GM21526 (cell line): ENCODE measurements at regions not wholly inside any gene's neighbourhood (a gene's known extent, or its start where the extent isn't known, plus 50 kb on each side); places are given as distances from the start of the nearest gene placed in this dataset.
"Not testable (repeated sequence)": the region's sequence is repeated elsewhere in the genome, so short reads cannot be mapped to it uniquely, and the experiment has no call there.

ENCODE experiments used
- ATAC-seq: cut with Tn5 transposase; IDR thresholded peaks from one replicate; pipeline ENCODE4 v1.9.1; 2021; ENCODE audit warnings: moderate library complexity; ENCODE audit not compliant: unreplicated experiment, low FRiP score

DNA sequence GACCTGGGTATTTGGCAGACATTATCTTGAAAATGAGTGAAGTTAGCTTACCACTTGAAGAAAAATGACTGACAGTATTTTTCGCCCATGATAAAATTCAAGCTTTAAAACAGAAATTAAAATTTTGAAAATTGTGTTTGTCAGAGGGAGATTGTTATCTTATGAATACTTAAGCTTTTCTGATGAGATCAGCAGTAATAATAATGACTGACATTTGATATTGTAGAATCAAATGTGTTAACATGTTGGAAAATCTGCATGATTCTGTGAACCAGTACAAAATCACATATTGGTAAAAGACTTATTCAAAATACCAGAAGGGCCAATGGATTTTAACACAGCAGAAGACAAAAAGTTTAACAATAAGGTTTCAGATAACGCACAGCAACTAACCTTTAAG lies 94.0 kb downstream of the MSX2 start:
- ATAC-seq, result no peak

GRCh38 chr5:174817610-174818009 lies 93.2 kb downstream of the MSX2 start:
- no peak for ATAC-seq

GRCh38 chr5:174816858-174817257 lies 92.5 kb downstream of the MSX2 start:
- no peak for ATAC-seq

GRCh38 chr5:174811438-174811837 lies 87.1 kb downstream of the MSX2 start:
- no peak for ATAC-seq

DNA sequence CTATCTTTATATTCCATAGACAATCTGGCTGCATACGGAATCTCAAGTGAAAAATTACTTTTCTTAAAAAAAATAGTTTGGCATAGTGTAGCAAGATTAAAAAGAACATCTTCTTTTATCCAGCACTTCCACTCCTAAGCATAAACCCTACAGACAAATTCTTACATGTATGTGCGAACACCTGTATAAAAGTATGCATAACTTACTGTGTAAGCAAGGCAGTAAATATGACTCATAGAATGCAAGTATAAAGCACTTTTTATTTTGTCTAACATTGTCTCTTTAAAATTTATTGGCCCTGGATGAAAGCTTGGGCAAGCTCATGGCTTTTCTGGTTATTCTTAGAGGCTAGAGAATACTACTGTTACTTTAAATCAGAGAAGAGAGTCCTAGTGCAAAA lies 86.4 kb downstream of the MSX2 start:
- ATAC-seq, result no peak

DNA sequence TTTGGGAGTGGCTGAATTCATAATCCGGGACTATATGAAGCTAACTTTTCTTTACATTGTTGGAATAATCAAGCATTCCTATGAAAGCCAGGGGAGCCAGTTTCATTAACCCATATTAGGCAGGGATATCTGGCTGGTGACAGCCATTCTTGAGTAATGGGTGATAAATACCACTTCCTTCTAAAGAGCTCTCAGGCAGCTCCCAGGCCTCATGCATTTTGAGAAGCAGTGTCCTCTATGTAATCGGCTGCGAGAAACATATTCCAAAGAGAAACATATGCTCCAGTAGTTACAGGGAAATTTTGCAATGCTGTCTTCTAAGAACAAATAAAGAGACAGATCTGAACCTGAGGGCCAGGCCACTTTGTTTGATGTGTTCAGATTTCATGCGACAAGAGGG lies 83.1 kb downstream of the MSX2 start:
- ATAC-seq, result no peak

GRCh38 chr5:174806729-174807128 lies 82.3 kb downstream of the MSX2 start:
- no peak for ATAC-seq

- no peak for ATAC-seq
These were observed 77.4 kb downstream of the MSX2 start for GRCh38 chr5:174801798-174802197.

GRCh38 chr5:174800435-174800834 lies 76.1 kb downstream of the MSX2 start:
- no peak for ATAC-seq

DNA sequence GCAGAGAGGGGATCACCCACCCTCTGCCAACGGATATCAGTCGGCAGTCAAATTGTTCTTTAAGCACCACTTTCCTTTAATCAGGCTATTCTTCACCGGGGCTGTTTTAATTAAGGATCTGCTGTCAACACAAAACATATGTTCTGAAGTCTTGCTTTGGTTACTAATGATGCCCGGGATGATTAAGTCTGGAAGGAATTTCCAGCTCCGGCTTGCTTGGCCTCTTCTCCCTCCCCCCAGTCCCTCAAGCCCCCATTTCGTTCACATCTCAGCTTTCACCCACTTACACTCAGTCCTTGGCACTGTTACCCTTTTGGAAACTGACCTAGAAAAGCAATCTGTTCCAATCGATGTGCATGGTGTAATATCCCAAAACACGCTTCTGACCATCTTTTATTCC lies 74.7 kb downstream of the MSX2 start:
- ATAC-seq, result no peak

- no peak for ATAC-seq
These were observed 74.2 kb downstream of the MSX2 start for GRCh38 chr5:174798551-174798951.

DNA sequence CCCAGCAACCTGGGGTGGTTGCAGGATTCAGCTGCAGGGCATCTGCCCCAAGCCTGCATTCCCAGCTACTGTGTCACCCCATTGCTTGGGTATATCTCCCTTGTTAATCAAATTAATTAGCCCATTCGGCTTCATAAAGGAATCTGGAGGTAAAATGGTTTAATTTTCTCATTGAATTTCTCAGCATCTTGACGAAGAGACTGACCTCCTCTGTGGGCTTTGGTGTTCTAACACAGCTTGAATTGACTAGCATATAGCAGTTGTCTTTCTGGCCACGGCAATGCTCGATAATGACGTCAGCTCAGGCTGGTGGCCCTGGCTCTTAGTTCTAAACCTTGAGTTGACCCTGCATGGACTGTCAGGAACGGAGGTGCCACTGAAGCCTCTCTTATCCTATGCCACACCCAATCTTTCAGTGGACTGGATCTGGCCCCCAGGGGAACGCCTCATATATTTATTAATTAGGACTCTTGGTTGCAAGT lies 72.4 kb downstream of the MSX2 start:
- ATAC-seq, result no peak

GRCh38 chr5:174794931-174795672 lies 70.7 kb downstream of the MSX2 start:
- no peak for ATAC-seq

DNA sequence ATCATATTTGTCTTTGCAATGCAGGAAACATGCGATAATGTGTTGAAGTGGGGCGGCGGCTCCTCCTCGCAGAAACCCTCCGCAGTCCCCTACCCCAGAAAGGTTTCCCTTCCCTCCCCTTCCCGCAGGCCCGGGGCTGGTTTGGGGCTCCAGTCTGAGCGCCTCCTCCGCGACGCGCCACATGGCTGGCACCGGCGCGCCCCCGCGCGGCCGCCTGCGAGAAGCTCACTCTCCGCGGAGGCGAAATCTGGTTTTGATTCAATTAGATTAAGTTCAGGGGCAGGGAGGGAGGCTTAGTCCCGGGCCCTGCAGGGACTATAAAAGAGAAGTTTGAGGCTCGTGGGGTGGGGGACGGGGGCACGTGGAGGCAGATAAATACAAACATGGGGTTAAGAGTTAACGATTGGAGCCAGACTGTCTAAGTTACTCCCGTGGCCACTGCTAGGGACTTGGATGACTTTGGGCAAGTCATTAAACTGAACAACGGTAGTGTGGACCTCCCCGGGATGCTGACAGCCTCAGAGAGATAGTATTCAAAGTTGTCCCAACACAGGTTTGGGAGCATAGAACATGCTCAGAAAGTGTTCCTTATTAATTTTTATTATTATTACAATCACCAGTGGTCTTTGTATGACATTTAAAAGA lies 69.4 kb downstream of the MSX2 start:
- ATAC-seq, result peak; percentile 74

- ATAC-seq, result no peak
These were observed 68.7 kb downstream of the MSX2 start for GRCh38 chr5:174793076-174793475.

GRCh38 chr5:174792265-174792664 lies 67.9 kb downstream of the MSX2 start:
- ATAC-seq, result not testable (repeated sequence)

- ATAC-seq, result no peak
These were observed 66.5 kb downstream of the MSX2 start for GRCh38 chr5:174790906-174791305.

DNA sequence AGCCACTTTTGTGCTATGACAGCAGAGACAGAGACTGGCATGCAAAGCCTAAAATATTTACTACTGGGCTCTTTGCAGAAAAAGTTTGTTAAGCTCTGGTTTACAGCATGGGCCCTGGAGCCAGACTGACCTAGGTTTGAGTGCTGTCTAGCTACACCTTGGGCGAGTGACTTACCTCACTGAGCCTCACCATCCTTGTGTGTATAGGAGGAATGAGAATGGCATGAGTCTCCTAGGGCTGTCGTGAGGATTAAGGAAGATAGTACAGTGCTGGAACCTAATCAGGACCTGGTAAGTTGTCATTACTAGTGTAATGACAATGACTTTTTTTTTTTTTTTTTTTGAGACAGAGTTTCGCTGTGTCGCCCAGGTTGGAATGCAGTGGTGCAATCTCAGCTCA lies 65.2 kb downstream of the MSX2 start:
- ATAC-seq, result no peak

GRCh38 chr5:174785120-174785680 lies 60.8 kb downstream of the MSX2 start:
- ATAC-seq, result no peak
